MM.1S (cell line): ENCODE measurements at regions not wholly inside any gene's neighbourhood (a gene's known extent, or its start where the extent isn't known, plus 50 kb on each side); places are given as distances from the start of the nearest gene placed in this dataset.

Experiments
- DNase-seq: peaks from one replicate; pipeline ENCODE4 v3.0.0-alpha.2; 2015
- H2AFZ ChIP-seq: fragments of 300-600 bp; sonication (generic); 2 replicates; pipeline ENCODE4 v1.6.0; 2016; ENCODE audit warnings: antibody characterized with exemption, low read length
- H3F3A ChIP-seq: fragments of 300-600 bp; sonication (generic); 2 replicates; pipeline ENCODE4 v1.6.1; 2016; ENCODE audit warnings: mild to moderate bottlenecking, antibody characterized with exemption, low read length, moderate library complexity, mixed read lengths; ENCODE audit not compliant: insufficient read depth
- H3K27ac ChIP-seq: fragments of 300-600 bp; sonication (generic); 2 replicates; pipeline ENCODE4 v1.5.1; 2016; ENCODE audit warnings: mild to moderate bottlenecking, low read length
- H3K27me3 ChIP-seq: fragments of 300-600 bp; sonication (generic); replicated peaks from 2 replicates; pipeline ENCODE4 v1.6.0; 2016; ENCODE audit warnings: low read length; ENCODE audit not compliant: insufficient read depth
- H3K36me3 ChIP-seq: fragments of 300-600 bp; sonication (generic); replicated peaks from 2 replicates; pipeline ENCODE4 v1.6.1; 2016; ENCODE audit warnings: mild to moderate bottlenecking, low read length, mixed read lengths; ENCODE audit not compliant: insufficient read depth
- H3K4me1 ChIP-seq: fragments of 300-600 bp; sonication (generic); 2 replicates; pipeline ENCODE4 v1.6.1; 2016; ENCODE audit warnings: low read length, mixed read lengths
- H3K4me2 ChIP-seq: fragments of 300-600 bp; sonication (generic); 2 replicates; pipeline ENCODE4 v1.6.0; 2016; ENCODE audit warnings: low read depth, low read length
- H3K4me3 ChIP-seq: fragments of 300-600 bp; sonication (generic); 2 replicates; pipeline ENCODE4 v1.5.1; 2016; ENCODE audit warnings: low read length, mixed read lengths
- H3K79me2 ChIP-seq: fragments of 300-600 bp; sonication (generic); 2 replicates; pipeline ENCODE4 v1.6.1; 2016; ENCODE audit warnings: mixed run types, low read length, mixed read lengths
- H3K9ac ChIP-seq: fragments of 300-600 bp; sonication (generic); 2 replicates; pipeline ENCODE4 v1.6.1; 2016; ENCODE audit warnings: low read length, mixed read lengths
- H3K9me2 ChIP-seq: fragments of 300-600 bp; sonication (generic); replicated peaks from 2 replicates; pipeline ENCODE4 v1.6.1; 2016; ENCODE audit warnings: mild to moderate bottlenecking, low read length, mixed read lengths; ENCODE audit not compliant: insufficient read depth
- H3K9me3 ChIP-seq: fragments of 300-600 bp; sonication (generic); replicated peaks from 2 replicates; pipeline ENCODE4 v1.6.1; 2016; ENCODE audit warnings: mild to moderate bottlenecking, low read length, mixed read lengths; ENCODE audit not compliant: insufficient read depth
- H4K20me1 ChIP-seq: fragments of 300-600 bp; sonication (generic); 2 replicates; pipeline ENCODE4 v1.6.1; 2016; ENCODE audit warnings: mild to moderate bottlenecking, low read length, moderate library complexity, mixed read lengths; ENCODE audit not compliant: insufficient read depth
- CTCF ChIP-seq: fragments of 300-600 bp; sonication (generic); IDR thresholded peaks from 2 replicates; pipeline ENCODE4 v1.5.1; 2016; ENCODE audit warnings: antibody characterized with exemption, low read length, mixed read lengths
- EZH2 ChIP-seq: fragments of 300-600 bp; sonication (generic); optimal IDR thresholded peaks from 2 replicates; pipeline ENCODE3; 2017; ENCODE audit warnings: low read depth, mild to moderate bottlenecking, antibody characterized with exemption, low read length, mixed read lengths
- EZH2phosphoT487 ChIP-seq: fragments of 300-600 bp; sonication (generic); IDR thresholded peaks from 2 replicates; pipeline ENCODE4 v1.6.1; 2018; ENCODE audit warnings: antibody characterized with exemption, low read length

DNA sequence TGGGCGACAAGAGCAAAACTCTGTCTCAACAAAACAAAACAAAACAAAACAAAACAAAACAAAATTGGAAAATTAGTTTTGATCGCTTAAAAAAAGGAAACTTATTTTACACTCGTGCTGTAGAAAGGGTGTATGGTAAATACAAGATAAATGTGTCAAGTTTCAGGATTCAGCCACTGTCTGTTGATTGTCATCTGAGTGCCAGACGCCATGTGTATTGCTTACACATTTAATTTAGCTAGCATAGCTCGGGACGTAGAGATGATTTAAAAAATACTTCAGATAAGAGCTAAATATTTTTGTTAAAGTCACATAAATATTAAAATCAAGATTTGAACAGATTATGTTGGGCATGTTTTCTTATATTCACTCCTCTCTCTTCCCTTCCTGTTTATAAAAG, 568.1 kb upstream of the ZNF804A start:
- H3K9ac ChIP-seq, result no peak overlapping the region
- H3K4me2 ChIP-seq, result no peak overlapping the region
- no peaks in the 10 kb centered on the region for H4K20me1 ChIP-seq
- H3K79me2 ChIP-seq, result no peaks in the 10 kb centered on the region
- no peaks in the 10 kb centered on the region for H3K4me1 ChIP-seq
- no peak for TF ChIP-seq CTCF
- no peak for DNase-seq
- no peak overlapping the region for H2AFZ ChIP-seq
- no peak overlapping the region for H3K4me3 ChIP-seq
- H3K27ac ChIP-seq, result no peak overlapping the region
- H3K27me3 ChIP-seq, result no peaks in the 10 kb centered on the region
- H3K9me2 ChIP-seq, result no peaks in the 10 kb centered on the region
- H3K9me3 ChIP-seq, result no peaks in the 10 kb centered on the region
- H3K36me3 ChIP-seq, result no peaks in the 10 kb centered on the region
- H3F3A ChIP-seq, result no peaks in the 10 kb centered on the region

GRCh38 chr2:184030989-184031388, 567.3 kb upstream of the ZNF804A start:
- Histone ChIP-seq H3K9ac (no peak overlapping the region), H2AFZ (no peak overlapping the region), H3K9me3 (no peaks in the 10 kb centered on the region), H3K36me3 (no peaks in the 10 kb centered on the region), H4K20me1 (no peaks in the 10 kb centered on the region), H3K27me3 (no peaks in the 10 kb centered on the region), H3K79me2 (no peaks in the 10 kb centered on the region), H3K4me2 (no peak overlapping the region), H3K9me2 (no peaks in the 10 kb centered on the region), H3K4me3 (no peak overlapping the region), H3F3A (no peaks in the 10 kb centered on the region), H3K4me1 (no peaks in the 10 kb centered on the region), H3K27ac (no peak overlapping the region)
- DNase-seq, result no peak
- no peak for TF ChIP-seq CTCF
- no peak for TF ChIP-seq EZH2
- TF ChIP-seq EZH2phosphoT487, result no peak

DNA sequence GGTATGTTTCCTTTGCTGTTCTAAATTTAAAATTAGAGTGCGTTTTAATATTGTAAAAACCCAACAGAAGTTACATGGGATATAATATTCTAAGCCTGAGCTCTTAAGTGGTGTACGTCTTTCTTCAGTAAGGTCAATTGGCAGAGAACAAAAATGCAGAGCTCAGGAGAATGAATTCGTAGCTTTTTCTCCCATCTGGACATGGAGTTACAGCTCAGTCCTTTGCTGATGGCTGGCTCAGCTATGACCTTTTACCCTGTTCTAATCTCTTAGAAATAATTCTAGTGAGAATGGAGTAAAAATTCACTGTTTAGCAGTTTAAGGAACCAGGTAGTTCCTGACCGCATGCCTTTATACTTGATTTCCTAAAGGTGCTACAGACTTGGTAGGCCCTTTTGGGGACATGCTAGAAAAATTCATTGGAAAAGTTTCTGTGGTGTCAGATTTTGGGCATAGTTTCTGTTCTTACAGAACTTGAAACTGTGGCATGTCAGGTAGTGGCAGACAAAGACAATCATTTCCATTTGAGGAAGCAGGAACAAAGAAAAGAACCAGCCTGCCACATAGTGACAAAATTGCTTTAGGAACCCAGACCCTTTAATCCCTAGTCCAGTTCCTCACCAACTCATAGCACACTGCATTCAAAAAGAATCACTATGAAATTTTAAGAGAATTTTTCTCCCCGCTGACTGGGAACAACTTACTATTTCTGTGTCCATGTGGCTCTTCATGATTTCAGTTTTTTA, 566.8 kb upstream of the ZNF804A start:
- no peak for DNase-seq
- H3K79me2 ChIP-seq, result no peaks in the 10 kb centered on the region
- H3K4me3 ChIP-seq, result no peak overlapping the region
- H3F3A ChIP-seq, result no peaks in the 10 kb centered on the region
- no peak overlapping the region for H3K9ac ChIP-seq
- no peak overlapping the region for H2AFZ ChIP-seq
- no peaks in the 10 kb centered on the region for H3K36me3 ChIP-seq
- H4K20me1 ChIP-seq, result no peaks in the 10 kb centered on the region
- H3K27ac ChIP-seq, result no peak overlapping the region
- no peak for TF ChIP-seq CTCF
- no peak for TF ChIP-seq EZH2phosphoT487
- no peak for TF ChIP-seq EZH2
- no peaks in the 10 kb centered on the region for H3K4me1 ChIP-seq
- H3K4me2 ChIP-seq, result no peak overlapping the region
- H3K27me3 ChIP-seq, result no peaks in the 10 kb centered on the region
- no peaks in the 10 kb centered on the region for H3K9me3 ChIP-seq
- H3K9me2 ChIP-seq, result no peaks in the 10 kb centered on the region
